Left lobe of liver (tissue), 2 donors: ENCODE measurements at regions not wholly inside any gene's neighbourhood (a gene's known extent, or its start where the extent isn't known, plus 50 kb on each side); places are given as distances from the start of the nearest gene placed in this dataset.
"Not testable (repeated sequence)": the region's sequence is repeated elsewhere in the genome, so short reads cannot be mapped to it uniquely, and the experiment has no call there.

Experiments
- ATAC-seq: fragments of 200-7000 bp; cut with Tn5 transposase; one replicate; pipeline ENCODE4 v1.9.1; 2020; ENCODE audit warnings: mild to moderate bottlenecking, moderate library complexity
- DNase-seq: peaks from one replicate; pipeline ENCODE4 v3.0.0-alpha.2; 2020; ENCODE audit warnings: low spot score
- donor health status: DM: no; HTN: no; CAD: no; lungs with moderate emphysema.
- donor health status: DM: no; HTN: yes; CAD: no.

DNA sequence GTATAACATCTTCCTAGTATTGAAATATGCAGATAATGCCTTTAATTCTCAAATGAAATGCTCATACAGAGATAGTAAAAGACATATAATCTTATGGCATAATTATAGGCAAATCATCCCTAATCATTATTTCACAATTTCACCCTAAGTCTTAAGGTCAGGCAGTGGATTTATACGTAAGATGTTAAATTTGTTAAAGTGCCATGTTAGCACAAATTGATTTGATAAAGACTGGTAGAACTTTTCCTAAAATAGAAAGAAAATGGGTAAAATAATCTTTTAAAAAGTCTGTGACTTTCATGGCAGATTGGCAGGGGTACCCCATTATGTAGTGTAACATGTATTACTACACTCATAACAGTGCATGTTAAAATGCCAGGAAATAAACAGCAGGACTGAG is 1092.7 kb upstream of the GOT2 start:
- DNase-seq: no peak
- ATAC-seq: no peak

DNA sequence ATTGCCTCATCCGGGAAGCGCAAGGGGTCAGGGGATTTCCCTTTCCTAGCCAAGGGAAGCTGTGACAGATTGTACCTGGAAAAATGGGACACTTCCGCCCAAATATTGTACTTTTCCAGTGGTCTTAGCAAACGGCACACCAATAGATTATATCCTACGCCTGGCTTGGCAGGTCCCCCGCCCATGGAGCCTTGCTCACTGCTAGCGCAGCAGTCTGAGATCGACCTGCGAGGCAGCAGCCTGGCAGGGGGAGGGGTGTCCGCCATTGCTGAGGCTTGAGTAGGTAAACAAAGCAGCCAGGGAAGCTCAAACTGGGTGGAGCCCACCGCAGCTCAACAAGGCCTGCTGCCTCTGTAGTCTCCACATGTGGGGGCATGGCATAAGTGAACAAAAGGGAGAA is 1075.4 kb upstream of the GOT2 start:
- not testable (repeated sequence) for ATAC-seq, DNase-seq

- no peak for ATAC-seq
- DNase-seq: no peak
These were observed 1049.1 kb upstream of the GOT2 start for GRCh38 chr16:59783191-59783590.

DNA sequence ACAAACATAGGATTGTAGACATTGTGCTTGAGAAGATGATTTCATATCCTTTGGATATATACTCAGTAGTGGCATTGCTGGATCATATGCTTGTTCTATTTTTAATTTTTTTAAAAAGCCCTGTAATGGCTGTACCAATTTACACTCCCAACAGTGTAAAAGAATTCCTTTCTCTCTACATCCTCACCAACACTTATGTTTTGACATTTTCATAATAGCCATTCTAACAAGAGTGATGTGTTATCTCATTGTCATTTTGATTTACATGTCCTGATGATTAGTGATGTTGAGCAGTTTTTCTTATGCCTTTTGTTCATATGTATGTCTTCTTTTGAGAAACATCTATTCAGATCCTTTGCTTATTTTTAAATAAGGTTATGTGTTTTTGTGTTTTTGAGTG is 1039.2 kb upstream of the GOT2 start:
- DNase-seq (no peak), ATAC-seq (no peak)

DNA sequence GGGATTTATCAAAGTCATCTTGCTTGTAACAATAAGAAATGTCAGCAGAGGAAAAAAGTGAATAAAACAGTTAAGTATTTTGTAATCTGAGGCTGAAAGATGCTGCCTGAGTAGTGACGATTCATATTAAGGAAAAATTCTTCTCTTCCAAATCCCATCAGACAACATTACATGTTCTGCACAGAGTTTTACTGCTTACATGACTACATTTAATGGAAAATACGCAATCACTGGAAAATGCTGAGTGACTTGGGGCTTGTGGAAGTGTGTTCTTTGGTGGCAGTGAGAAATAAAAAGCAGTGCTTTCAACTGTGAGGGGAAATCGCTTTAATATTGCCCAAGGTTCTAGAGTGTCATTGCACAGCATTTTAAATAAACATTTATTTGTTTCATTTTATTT is 1025.2 kb upstream of the GOT2 start:
- DNase-seq (no peak), ATAC-seq (no peak)

GRCh38 chr16:59758848-59759247 is 1024.7 kb upstream of the GOT2 start:
- DNase-seq: no peak
- ATAC-seq: no peak

- DNase-seq: no peak
- no peak for ATAC-seq
These were observed 1020.7 kb upstream of the GOT2 start for GRCh38 chr16:59754854-59755253.

GRCh38 chr16:59749662-59750336 is 1015.7 kb upstream of the GOT2 start:
- ATAC-seq (no peak), DNase-seq (no peak)

- ATAC-seq (no peak), DNase-seq (no peak)
These were observed 1014.4 kb upstream of the GOT2 start for GRCh38 chr16:59748531-59748930.

DNA sequence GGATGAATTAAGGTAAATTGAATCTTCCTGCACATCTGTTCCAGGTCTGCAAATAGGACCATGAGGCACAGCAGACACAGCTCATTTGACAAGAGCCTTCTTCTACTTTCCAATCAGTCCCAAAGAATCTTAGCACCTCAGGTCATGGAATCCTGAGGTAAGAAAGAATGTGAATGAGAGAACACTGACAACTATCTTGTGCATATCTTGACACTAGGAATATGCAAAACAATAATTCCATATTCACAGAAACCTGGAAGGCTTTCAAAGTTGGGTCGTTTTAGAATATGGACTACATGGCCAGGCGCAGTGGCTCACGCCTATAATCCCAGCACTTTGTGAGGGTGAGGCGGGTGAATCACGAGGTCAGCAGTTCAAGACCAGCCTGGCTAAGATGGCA is 1009.4 kb upstream of the GOT2 start:
- ATAC-seq (no peak), DNase-seq (no peak)

DNA sequence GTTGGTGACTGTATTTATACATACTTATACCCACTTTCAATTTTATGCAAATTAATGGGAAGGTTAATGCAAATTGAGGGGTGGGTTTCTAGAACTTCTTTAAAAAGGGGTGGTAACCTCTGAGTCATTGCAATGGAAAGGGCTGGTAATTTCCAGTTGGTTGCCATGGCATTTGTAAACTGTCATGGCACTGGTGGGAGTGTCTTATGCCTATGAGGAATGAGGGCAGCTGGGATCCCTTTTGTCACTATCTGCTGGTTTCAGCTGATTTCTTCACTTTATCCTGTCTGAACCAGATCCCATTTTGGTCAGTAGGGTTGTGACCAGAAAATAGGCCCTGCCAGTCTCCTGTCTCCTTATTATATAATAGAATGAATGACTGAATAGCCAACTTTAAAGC is 1006.7 kb upstream of the GOT2 start:
- no peak for DNase-seq
- ATAC-seq: no peak

DNA sequence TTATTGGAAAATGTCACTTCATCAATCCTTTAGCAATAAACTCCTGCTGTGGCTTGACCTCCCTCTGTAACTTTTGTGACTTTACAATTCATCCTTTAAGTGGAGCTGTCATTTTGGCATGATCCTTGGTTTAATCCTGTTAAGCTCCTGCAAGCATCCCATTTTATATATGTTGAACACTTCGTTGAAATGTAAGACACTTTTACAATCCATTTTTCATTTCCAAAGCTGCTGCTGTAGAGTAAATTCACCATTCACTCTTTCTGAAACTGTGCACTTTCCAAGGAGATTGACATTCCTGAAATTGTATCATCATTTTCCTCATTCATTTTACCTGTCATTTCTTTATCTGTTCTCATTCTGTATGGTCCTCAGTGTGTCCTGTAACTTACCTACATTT is 1003.2 kb upstream of the GOT2 start:
- DNase-seq (no peak), ATAC-seq (no peak)

- DNase-seq (no peak), ATAC-seq (no peak)
These were observed 999.2 kb upstream of the GOT2 start for GRCh38 chr16:59733321-59733720.

- DNase-seq: no peak
These were observed 995.5 kb upstream of the GOT2 start for GRCh38 chr16:59729613-59730012.

DNA sequence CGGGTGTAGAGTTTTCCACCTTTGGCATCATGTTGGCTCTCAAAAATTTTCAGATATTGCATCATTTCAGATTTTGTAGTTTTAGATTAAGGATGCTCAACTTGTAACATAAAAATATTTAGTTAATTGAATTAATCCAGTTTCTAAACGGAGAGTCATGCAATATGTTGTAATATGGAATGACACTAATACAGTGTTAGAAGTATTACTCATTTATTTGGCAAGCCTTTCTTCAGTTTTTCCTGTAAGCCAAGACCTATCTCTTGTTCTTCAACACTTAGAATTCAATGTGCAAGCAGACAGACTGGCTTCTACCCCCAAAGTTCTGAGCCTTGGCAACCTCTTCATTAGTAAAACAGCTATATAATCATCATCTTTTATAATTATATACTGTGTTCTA is 985.0 kb upstream of the GOT2 start:
- no peak for DNase-seq
- no peak for ATAC-seq

More at GRCh38 chr16:59729613-59730012, 995.5 kb upstream of the GOT2 start:
- ATAC-seq: no peak

DNA sequence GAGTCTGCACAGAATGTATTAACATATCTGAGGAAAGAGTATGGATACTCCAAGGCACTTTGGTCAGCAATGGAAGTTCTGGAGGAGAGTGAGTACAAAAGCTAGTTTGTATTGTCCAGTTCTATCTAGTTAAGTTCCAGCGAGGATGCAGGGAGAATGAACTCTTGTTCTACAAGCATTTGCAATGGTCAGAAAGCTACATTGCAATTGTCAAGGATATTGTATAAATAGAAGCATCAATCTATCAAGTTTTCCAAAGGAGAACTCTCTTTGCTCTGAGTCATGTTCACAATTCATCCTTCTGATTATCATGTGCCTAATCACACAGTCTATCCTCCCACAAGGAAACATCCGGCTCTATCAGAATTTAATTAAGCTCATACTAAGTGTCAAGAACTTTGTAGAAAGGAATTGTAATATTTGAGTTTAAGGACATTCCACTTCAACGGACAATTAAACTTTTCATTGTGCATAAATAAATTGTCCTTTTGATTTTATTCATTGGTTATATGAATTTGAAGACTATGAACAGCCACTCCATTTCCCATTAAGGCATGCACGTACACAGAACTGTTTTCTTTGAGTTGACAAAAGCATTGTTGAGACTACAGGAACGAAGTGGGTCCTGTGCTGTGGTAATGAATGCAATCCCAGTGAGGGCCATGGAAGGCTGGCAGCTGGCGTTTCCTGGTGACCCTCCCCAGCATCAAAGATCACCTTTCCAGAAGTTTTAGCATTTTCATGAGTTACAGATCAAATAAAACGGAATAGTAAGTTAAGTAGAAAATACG is 973.5 kb upstream of the GOT2 start:
- ATAC-seq (no peak), DNase-seq (no peak)

GRCh38 chr16:59701963-59702930 is 968.1 kb upstream of the GOT2 start:
- ATAC-seq (no peak), DNase-seq (no peak)

DNA sequence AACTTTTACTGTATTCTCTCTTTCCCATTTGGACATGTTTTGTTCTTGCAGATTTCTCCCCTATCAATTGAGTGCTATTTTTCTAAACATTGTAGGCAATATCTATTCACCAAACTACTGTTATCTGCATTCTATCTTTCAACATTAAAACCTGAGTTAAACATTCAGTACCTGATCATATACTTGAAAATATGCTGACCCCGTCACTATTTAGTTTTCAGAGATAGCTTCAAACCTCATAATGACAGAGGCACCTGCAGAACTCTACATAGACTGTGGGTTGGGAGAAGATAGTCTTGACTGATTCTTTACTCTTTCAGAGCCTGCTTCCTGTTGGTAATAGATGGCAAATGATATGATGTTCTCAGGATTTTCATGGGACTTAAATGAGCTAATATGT is 965.7 kb upstream of the GOT2 start:
- no peak for DNase-seq
- no peak for ATAC-seq

- no peak for DNase-seq
- no peak for ATAC-seq
These were observed 964.4 kb upstream of the GOT2 start for GRCh38 chr16:59698346-59699020.

GRCh38 chr16:59697761-59698160 is 963.6 kb upstream of the GOT2 start:
- ATAC-seq (no peak), DNase-seq (no peak)

DNA sequence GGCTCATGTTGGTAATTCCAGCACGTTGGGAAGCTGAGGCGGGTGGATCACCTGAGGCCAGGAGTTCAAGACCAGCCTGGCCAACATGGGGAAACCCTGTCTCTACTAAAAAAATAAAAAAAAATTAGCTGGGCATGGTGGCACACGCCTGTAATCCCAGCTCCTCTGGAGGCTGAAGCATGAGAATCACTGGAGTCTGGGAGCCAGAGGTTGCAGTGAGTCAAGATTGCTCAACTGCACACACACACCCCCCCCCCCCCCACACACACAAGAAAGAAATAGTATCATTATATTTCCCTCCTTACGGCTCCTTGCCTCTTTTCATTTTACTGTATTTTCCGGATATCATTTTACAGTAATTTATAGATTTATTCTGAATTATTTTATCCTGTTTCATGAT is 963.1 kb upstream of the GOT2 start:
- ATAC-seq: no peak
- DNase-seq: no peak
